Karpas-422 (cell line): ENCODE measurements at regions not wholly inside any gene's neighbourhood (a gene's known extent, or its start where the extent isn't known, plus 50 kb on each side); places are given as distances from the start of the nearest gene placed in this dataset.
A peak's percentile ranks its signal among the peaks of the same experiment; 100 is the strongest.
"Not testable (repeated sequence)": the region's sequence is repeated elsewhere in the genome, so short reads cannot be mapped to it uniquely, and the experiment has no call there.

Experiments used
- DNase-seq: peaks from one replicate; pipeline ENCODE4 v3.0.0-alpha.2; 2015
- H2AFZ ChIP-seq: fragments of 200-600 bp; sonication (generic); 2 replicates; pipeline ENCODE4 v1.6.1; 2014; ENCODE audit warnings: antibody characterized with exemption, low read length, mixed read lengths
- H3K27ac ChIP-seq: fragments of 200-600 bp; sonication (generic); 2 replicates; pipeline ENCODE4 v1.5.1; 2014; ENCODE audit warnings: mild to moderate bottlenecking, low read length, moderate library complexity
- H3K27me3 ChIP-seq: fragments of 200-600 bp; sonication (generic); 2 replicates; pipeline ENCODE4 v1.6.1; 2014; ENCODE audit warnings: low read length, mixed read lengths
- H3K36me3 ChIP-seq: fragments of 200-600 bp; sonication (generic); 2 replicates; pipeline ENCODE4 v1.6.1; 2014; ENCODE audit warnings: low read length, mixed read lengths; ENCODE audit not compliant: insufficient read depth
- H3K4me1 ChIP-seq: fragments of 200-600 bp; sonication (generic); 2 replicates; pipeline ENCODE4 v1.6.1; 2014; ENCODE audit warnings: mild to moderate bottlenecking, low read length, mixed read lengths
- H3K4me2 ChIP-seq: fragments of 200-600 bp; sonication (generic); 2 replicates; pipeline ENCODE4 v1.6.1; 2014; ENCODE audit warnings: low read length, low read depth, mild to moderate bottlenecking; ENCODE audit not compliant: poor library complexity, severe bottlenecking
- H3K4me3 ChIP-seq: fragments of 200-600 bp; sonication (generic); 2 replicates; pipeline ENCODE4 v1.5.1; 2014; ENCODE audit warnings: mild to moderate bottlenecking, antibody characterized with exemption, low read length, mixed read lengths
- H3K79me2 ChIP-seq: fragments of 200-600 bp; sonication (generic); 2 replicates; pipeline ENCODE4 v1.6.1; 2014; ENCODE audit warnings: mild to moderate bottlenecking, low read length, mixed read lengths
- H3K9ac ChIP-seq: fragments of 200-600 bp; sonication (generic); 2 replicates; pipeline ENCODE4 v1.6.0; 2014; ENCODE audit warnings: low read length
- H3K9me2 ChIP-seq: fragments of 200-600 bp; sonication (generic), shearing (Covaris generic); replicated peaks from 2 replicates; pipeline ENCODE4 v1.6.0; 2014; ENCODE audit warnings: mild to moderate bottlenecking, low read length, moderate library complexity; ENCODE audit not compliant: insufficient read depth
- H3K9me3 ChIP-seq: fragments of 300-700, 200-600 bp; sonication (generic); 2 replicates; pipeline ENCODE4 v1.6.1; 2014; ENCODE audit warnings: low read length, mixed read lengths
- H4K20me1 ChIP-seq: fragments of 200-600 bp; sonication (generic); 2 replicates; pipeline ENCODE4 v1.6.1; 2014; ENCODE audit warnings: mild to moderate bottlenecking, antibody characterized with exemption, low read length, low read depth; ENCODE audit not compliant: insufficient read depth

GRCh38 chr10:44278837-44279324 is 106.0 kb downstream of the CXCL12 start:
- Histone ChIP-seq H4K20me1 (no peaks in the 10 kb centered on the region), H3K9me3 (no peaks in the 10 kb centered on the region), H3K36me3 (no peaks in the 10 kb centered on the region), H3K27me3 (no peaks in the 10 kb centered on the region), H3K4me3 (no peak overlapping the region), H3K4me2 (no peak overlapping the region), H3K27ac (peak overlapping the region; percentile 78), H3K79me2 (no peaks in the 10 kb centered on the region), H2AFZ (no peak overlapping the region), H3K4me1 (peaks cover 23% of the 10 kb centered on the region), H3K9ac (peak overlapping the region; percentile 23; the same call in 1 of the 2 replicates), H3K9me2 (no peaks in the 10 kb centered on the region)
- peak; percentile 44 for DNase-seq

GRCh38 chr10:44268435-44268948 is 116.4 kb downstream of the CXCL12 start:
- H3K79me2 ChIP-seq, H3K27ac ChIP-seq, H3K9ac ChIP-seq, H3K27me3 ChIP-seq, H3K9me3 ChIP-seq, H3K4me1 ChIP-seq, H3K36me3 ChIP-seq, H4K20me1 ChIP-seq, H3K4me2 ChIP-seq, H3K9me2 ChIP-seq, DNase-seq, H2AFZ ChIP-seq, H3K4me3 ChIP-seq: not testable (repeated sequence)

GRCh38 chr10:44267007-44267406 is 117.9 kb downstream of the CXCL12 start:
- Histone ChIP-seq H3K4me2 (no peak overlapping the region), H3K27ac (no peak overlapping the region), H2AFZ (no peak overlapping the region), H3K36me3 (no peaks in the 10 kb centered on the region), H3K9me3 (no peaks in the 10 kb centered on the region), H3K9ac (no peak overlapping the region), H3K4me3 (no peak overlapping the region), H3K9me2 (no peaks in the 10 kb centered on the region), H3K79me2 (no peaks in the 10 kb centered on the region), H3K4me1 (peaks cover 14% of the 10 kb centered on the region), H3K27me3 (no peaks in the 10 kb centered on the region), H4K20me1 (no peaks in the 10 kb centered on the region)
- no peak for DNase-seq

GRCh38 chr10:44264244-44264643 is 120.7 kb downstream of the CXCL12 start:
- Histone ChIP-seq H3K27me3 (no peaks in the 10 kb centered on the region), H3K9ac (no peak overlapping the region), H3K9me2 (no peaks in the 10 kb centered on the region), H3K27ac (no peak overlapping the region), H3K36me3 (no peaks in the 10 kb centered on the region), H3K79me2 (no peaks in the 10 kb centered on the region), H4K20me1 (no peaks in the 10 kb centered on the region), H3K4me2 (no peak overlapping the region), H3K9me3 (no peaks in the 10 kb centered on the region), H3K4me3 (no peak overlapping the region), H3K4me1 (peaks cover 18% of the 10 kb centered on the region), H2AFZ (no peak overlapping the region)
- DNase-seq, result no peak

GRCh38 chr10:44263771-44264170 is 121.1 kb downstream of the CXCL12 start:
- Histone ChIP-seq H3K36me3 (no peaks in the 10 kb centered on the region), H3K4me1 (peaks cover 18% of the 10 kb centered on the region)

GRCh38 chr10:44262551-44263251 is 122.2 kb downstream of the CXCL12 start:
- Histone ChIP-seq H3K9me3 (no peaks in the 10 kb centered on the region), H3K36me3 (no peaks in the 10 kb centered on the region), H3K27ac (no peak overlapping the region), H3K9ac (no peak overlapping the region), H3K4me3 (no peak overlapping the region), H3K79me2 (no peaks in the 10 kb centered on the region), H4K20me1 (no peaks in the 10 kb centered on the region), H3K9me2 (no peaks in the 10 kb centered on the region), H3K27me3 (no peaks in the 10 kb centered on the region), H2AFZ (no peak overlapping the region), H3K4me1 (peaks cover 18% of the 10 kb centered on the region), H3K4me2 (no peak overlapping the region)
- no peak for DNase-seq

More at GRCh38 chr10:44263771-44264170, 121.1 kb downstream of the CXCL12 start:
- Histone ChIP-seq H3K9me3 (no peaks in the 10 kb centered on the region), H3K4me2 (no peak overlapping the region), H3K79me2 (no peaks in the 10 kb centered on the region), H3K27me3 (no peaks in the 10 kb centered on the region), H4K20me1 (no peaks in the 10 kb centered on the region), H3K4me3 (no peak overlapping the region), H3K9me2 (no peaks in the 10 kb centered on the region), H3K27ac (no peak overlapping the region), H3K9ac (no peak overlapping the region), H2AFZ (no peak overlapping the region)
- no peak for DNase-seq

- H3K9me3 ChIP-seq, result no peaks in the 10 kb centered on the region
- no peak overlapping the region for H3K4me3 ChIP-seq
- H3K4me1 ChIP-seq, result peaks cover 18% of the 10 kb centered on the region
- no peak overlapping the region for H3K27ac ChIP-seq
- no peaks in the 10 kb centered on the region for H3K79me2 ChIP-seq
- no peaks in the 10 kb centered on the region for H3K9me2 ChIP-seq
- H3K36me3 ChIP-seq, result no peaks in the 10 kb centered on the region
- no peak overlapping the region for H3K4me2 ChIP-seq
- H4K20me1 ChIP-seq, result no peaks in the 10 kb centered on the region
- H3K9ac ChIP-seq, result no peak overlapping the region
- H3K27me3 ChIP-seq, result no peaks in the 10 kb centered on the region
- DNase-seq, result no peak
- no peak overlapping the region for H2AFZ ChIP-seq
These were observed 123.0 kb downstream of the CXCL12 start for GRCh38 chr10:44261710-44262455.

GRCh38 chr10:44261296-44261695 is 123.6 kb downstream of the CXCL12 start:
- Histone ChIP-seq H3K4me1 (peaks cover 18% of the 10 kb centered on the region), H3K4me3 (no peak overlapping the region), H3K36me3 (no peaks in the 10 kb centered on the region), H3K4me2 (no peak overlapping the region), H4K20me1 (no peaks in the 10 kb centered on the region), H3K27me3 (no peaks in the 10 kb centered on the region), H3K79me2 (no peaks in the 10 kb centered on the region), H2AFZ (no peak overlapping the region), H3K9ac (no peak overlapping the region), H3K9me2 (no peaks in the 10 kb centered on the region), H3K9me3 (no peaks in the 10 kb centered on the region), H3K27ac (no peak overlapping the region)
- no peak for DNase-seq
